ENCODE measurements at regions not wholly inside any gene's neighbourhood (a gene's known extent, or its start where the extent isn't known, plus 50 kb on each side); places are given as distances from the start of the nearest gene placed in this dataset.

GRCh38 chr16:58853854-58854791 lies 120.0 kb upstream of the GOT2 start:
- Histone ChIP-seq H3K9me3 (replicated peaks; ENCODE audit: insufficient read depth, low read length) (no peaks in the 10 kb centered on the region), H3K9ac (ENCODE audit: low read length) (no peak overlapping the region), H3K27me3 (replicated peaks; ENCODE audit: insufficient read depth, low read length) (no peaks in the 10 kb centered on the region), H3K36me3 (replicated peaks; ENCODE audit: insufficient read depth, low read length) (no peaks in the 10 kb centered on the region), H3K4me3 (ENCODE audit: low read length) (no peak overlapping the region), H3K4me2 (ENCODE audit: low read depth, low read length) (no peak overlapping the region), H3K27ac (ENCODE audit: low read length) (no peak overlapping the region), H4K20me1 (ENCODE audit: insufficient read depth, low read length) (no peaks in the 10 kb centered on the region), H3K79me2 (ENCODE audit: low read length) (no peaks in the 10 kb centered on the region), H3F3A (ENCODE audit: insufficient read depth, low read length) (no peaks in the 10 kb centered on the region), H2AFZ (ENCODE audit: low read length) (no peak overlapping the region), H3K9me2 (replicated peaks; ENCODE audit: insufficient read depth, low read length) (no peaks in the 10 kb centered on the region), H3K4me1 (ENCODE audit: low read length) (no peaks in the 10 kb centered on the region)
- no peak for DNase-seq
- TF ChIP-seq EZH2 (optimal IDR thresholded peaks at IDR 0.05; ENCODE audit: low read depth, low read length): no peak
- no peak for TF ChIP-seq CTCF (IDR thresholded peaks at IDR 0.05; ENCODE audit: low read length)
- TF ChIP-seq EZH2phosphoT487 (IDR thresholded peaks at IDR 0.05; ENCODE audit: low read length): no peak

- H3K9me2 ChIP-seq (replicated peaks; ENCODE audit: insufficient read depth, low read length): no peaks in the 10 kb centered on the region
- H3K27me3 ChIP-seq (replicated peaks; ENCODE audit: insufficient read depth, low read length): no peaks in the 10 kb centered on the region
- H3K9me3 ChIP-seq (replicated peaks; ENCODE audit: insufficient read depth, low read length): no peaks in the 10 kb centered on the region
- no peaks in the 10 kb centered on the region for H3K4me1 ChIP-seq (ENCODE audit: low read length)
- no peaks in the 10 kb centered on the region for H3K79me2 ChIP-seq (ENCODE audit: low read length)
- H3K36me3 ChIP-seq (replicated peaks; ENCODE audit: insufficient read depth, low read length): no peaks in the 10 kb centered on the region
- no peak overlapping the region for H3K4me2 ChIP-seq (ENCODE audit: low read depth, low read length)
- TF ChIP-seq EZH2phosphoT487 (IDR thresholded peaks at IDR 0.05; ENCODE audit: low read length): no peak
- no peak for TF ChIP-seq CTCF (IDR thresholded peaks at IDR 0.05; ENCODE audit: low read length)
- TF ChIP-seq EZH2 (optimal IDR thresholded peaks at IDR 0.05; ENCODE audit: low read depth, low read length): no peak
- no peak overlapping the region for H3K4me3 ChIP-seq (ENCODE audit: low read length)
- no peak for DNase-seq
- H3K27ac ChIP-seq (ENCODE audit: low read length): no peak overlapping the region
- no peaks in the 10 kb centered on the region for H3F3A ChIP-seq (ENCODE audit: insufficient read depth, low read length)
- no peaks in the 10 kb centered on the region for H4K20me1 ChIP-seq (ENCODE audit: insufficient read depth, low read length)
- H3K9ac ChIP-seq (ENCODE audit: low read length): no peak overlapping the region
- no peak overlapping the region for H2AFZ ChIP-seq (ENCODE audit: low read length)
These were observed 116.5 kb upstream of the GOT2 start for GRCh38 chr16:58850678-58851020.

GRCh38 chr16:58850019-58850677 lies 116.0 kb upstream of the GOT2 start:
- Histone ChIP-seq H3K9me2 (replicated peaks; ENCODE audit: insufficient read depth, low read length) (no peaks in the 10 kb centered on the region), H3K4me2 (ENCODE audit: low read depth, low read length) (no peak overlapping the region), H3K4me1 (ENCODE audit: low read length) (no peaks in the 10 kb centered on the region), H3K4me3 (ENCODE audit: low read length) (no peak overlapping the region), H3F3A (ENCODE audit: insufficient read depth, low read length) (no peaks in the 10 kb centered on the region), H3K27ac (ENCODE audit: low read length) (no peak overlapping the region), H3K79me2 (ENCODE audit: low read length) (no peaks in the 10 kb centered on the region), H3K9ac (ENCODE audit: low read length) (no peak overlapping the region), H3K36me3 (replicated peaks; ENCODE audit: insufficient read depth, low read length) (no peaks in the 10 kb centered on the region), H3K27me3 (replicated peaks; ENCODE audit: insufficient read depth, low read length) (no peaks in the 10 kb centered on the region), H4K20me1 (ENCODE audit: insufficient read depth, low read length) (no peaks in the 10 kb centered on the region), H3K9me3 (replicated peaks; ENCODE audit: insufficient read depth, low read length) (no peaks in the 10 kb centered on the region), H2AFZ (ENCODE audit: low read length) (no peak overlapping the region)
- TF ChIP-seq CTCF (IDR thresholded peaks at IDR 0.05; ENCODE audit: low read length): no peak
- no peak for TF ChIP-seq EZH2 (optimal IDR thresholded peaks at IDR 0.05; ENCODE audit: low read depth, low read length)
- no peak for DNase-seq
